Natural killer cell (primary cell): ENCODE measurements at regions not wholly inside any gene's neighbourhood (a gene's known extent, or its start where the extent isn't known, plus 50 kb on each side); places are given as distances from the start of the nearest gene placed in this dataset.

ENCODE experiments used
- ATAC-seq, 3 donors: fragments of 150-1000 bp in 2 of 3; fragments of 200-7000 bp in 1 of 3; cut with Tn5 transposase; 1 replicate in 1 of 3; 2 replicates in 2 of 3; pipeline ENCODE4 v1.10.0; 2021; ENCODE audit warnings: mild to moderate bottlenecking in 2 of 3, moderate library complexity in 2 of 3
- DNase-seq, 2 donors: peaks; one replicate each; pipeline versions ENCODE4 v3.0.0 to v3.0.0-alpha.2; 2013 to 2021; ENCODE audit warnings: mixed read lengths in 1 of 2
- H3K27ac ChIP-seq: one replicate; pipeline ENCODE4 v1.5.1; 2013; ENCODE audit warnings: mild to moderate bottlenecking, low read length
- H3K27me3 ChIP-seq: one replicate; pipeline ENCODE4 v1.6.1; 2013; ENCODE audit warnings: low read length; ENCODE audit not compliant: control insufficient read depth, insufficient read depth
- H3K36me3 ChIP-seq: one replicate; pipeline ENCODE4 v1.6.1; 2013; ENCODE audit warnings: low read length; ENCODE audit not compliant: control insufficient read depth, insufficient read depth
- H3K4me1 ChIP-seq: one replicate; pipeline ENCODE4 v1.6.1; 2013; ENCODE audit warnings: low read length; ENCODE audit not compliant: control insufficient read depth, insufficient read depth
- H3K4me3 ChIP-seq: one replicate; pipeline ENCODE4 v1.5.1; 2013; ENCODE audit warnings: low read length
- H3K9me3 ChIP-seq: one replicate; pipeline ENCODE4 v1.6.1; 2013; ENCODE audit warnings: low read length; ENCODE audit not compliant: control insufficient read depth, insufficient read depth
- H3K27ac Mint-ChIP-seq, 2 donors: one replicate each; pipeline ENCODE4 v1.8.0; 2022; ENCODE audit warnings: mild to moderate bottlenecking in 2 of 2, mixed read lengths in 2 of 2, moderate library complexity in 1 of 2
- H3K27me3 Mint-ChIP-seq, 2 donors: one replicate each; pipeline ENCODE4 v1.8.0; 2022; ENCODE audit warnings: low read depth in 2 of 2, mixed read lengths in 2 of 2
- H3K36me3 Mint-ChIP-seq: one replicate; pipeline ENCODE4 v1.8.0; 2022; ENCODE audit warnings: mixed read lengths
- H3K4me1 Mint-ChIP-seq, 2 donors: one replicate each; pipeline ENCODE4 v1.8.0; 2022; ENCODE audit warnings: mixed read lengths in 2 of 2
- H3K4me3 Mint-ChIP-seq: one replicate; pipeline ENCODE4 v1.8.0; 2022; ENCODE audit warnings: mild to moderate bottlenecking, moderate library complexity, mixed read lengths
- H3K9me3 Mint-ChIP-seq, 2 donors: one replicate each; pipeline ENCODE4 v1.8.0; 2022; ENCODE audit warnings: mixed read lengths in 2 of 2
- CTCF ChIP-seq: fragments of 200-600 bp; IDR thresholded peaks from one replicate; pipeline ENCODE4 v1.8.0; 2022; ENCODE audit warnings: antibody characterized with exemption
- WGBS: methylation state at CpG from one replicate; pipeline ENCODE4 v1.1.7; 2013; ENCODE audit warnings: missing lambda C conversion rate; ENCODE audit not compliant: insufficient coverage; 5-methylcytosine and 5-hydroxymethylcytosine counted together
- intact Hi-C: fragments of 100-400 bp; cut with micrococcal nuclease; formaldehyde crosslinking; loops from one replicate; pipeline ENCODE4 v1.14.2; 2022

GRCh38 chr2:224325941-224326340, 76.0 kb downstream of the FAM124B start:
- no peaks in the 10 kb centered on the region for H3K27me3 ChIP-seq
- H3K36me3 ChIP-seq: no peaks in the 10 kb centered on the region
- Mint-ChIP-seq H3K4me3 (no peak overlapping the region), H3K27ac (no peak overlapping the region), H3K36me3 (no peaks in the 10 kb centered on the region), H3K9me3 (no peaks in the 10 kb centered on the region), H3K27me3 (peaks cover 18 to 38% of the 10 kb centered on the region in 2 donors), H3K4me1 (no peaks in the 10 kb centered on the region)
- TF ChIP-seq CTCF: no peak
- no peak for ATAC-seq
- no peak overlapping the region for H3K27ac ChIP-seq
- WGBS: 67% methylated on average over 1 of the region's 1 CpG
- H3K9me3 ChIP-seq: no peaks in the 10 kb centered on the region
- intact Hi-C loops: no loop called here
- no peak for DNase-seq
- no peak overlapping the region for H3K4me3 ChIP-seq
- H3K4me1 ChIP-seq: no peaks in the 10 kb centered on the region

- TF ChIP-seq CTCF: no peak
- Histone ChIP-seq H3K27ac (no peak overlapping the region), H3K4me3 (no peak overlapping the region), H3K36me3 (no peaks in the 10 kb centered on the region), H3K9me3 (no peaks in the 10 kb centered on the region), H3K27me3 (no peaks in the 10 kb centered on the region), H3K4me1 (no peaks in the 10 kb centered on the region)
- H3K9me3 Mint-ChIP-seq: no peaks in the 10 kb centered on the region
- ATAC-seq: no peak
- no peaks in the 10 kb centered on the region for H3K36me3 Mint-ChIP-seq
- intact Hi-C loops: no loop called here
- DNase-seq: no peak
- no peak overlapping the region for H3K27ac Mint-ChIP-seq
- WGBS: 97% methylated on average over 5 of the region's 5 CpGs
- no peaks in the 10 kb centered on the region for H3K4me1 Mint-ChIP-seq
- H3K4me3 Mint-ChIP-seq: no peak overlapping the region
- H3K27me3 Mint-ChIP-seq: peaks cover 21 to 50% of the 10 kb centered on the region in 2 donors
Measured at GRCh38 chr2:224324604-224325003, 77.3 kb downstream of the FAM124B start.

GRCh38 chr2:224320660-224321059, 81.2 kb downstream of the FAM124B start:
- H3K4me1 Mint-ChIP-seq: no peaks in the 10 kb centered on the region
- TF ChIP-seq CTCF: no peak

GRCh38 chr2:224319750-224320149, 82.2 kb downstream of the FAM124B start:
- 91% methylated on average over 5 of the region's 5 CpGs for whole genome bisulfite sequencing
- Histone ChIP-seq H3K36me3 (no peaks in the 10 kb centered on the region), H3K27me3 (peaks cover 2% of the 10 kb centered on the region), H3K4me1 (no peaks in the 10 kb centered on the region), H3K27ac (no peak overlapping the region), H3K9me3 (no peaks in the 10 kb centered on the region), H3K4me3 (no peak overlapping the region)
- Mint-ChIP-seq H3K9me3 (no peaks in the 10 kb centered on the region), H3K36me3 (no peaks in the 10 kb centered on the region), H3K4me3 (no peak overlapping the region), H3K4me1 (no peaks in the 10 kb centered on the region), H3K27me3 (peaks cover 16 to 28% of the 10 kb centered on the region in 2 donors), H3K27ac (no peak overlapping the region)
- DNase-seq: no peak
- ATAC-seq: no peak
- TF ChIP-seq CTCF: no peak
- intact Hi-C loops: no loop called here

More at GRCh38 chr2:224320660-224321059, 81.2 kb downstream of the FAM124B start:
- H3K4me3 ChIP-seq: no peak overlapping the region
- WGBS: no CpG with 5 or more reads among the region's 1 CpG
- no peak overlapping the region for H3K4me3 Mint-ChIP-seq
- no peaks in the 10 kb centered on the region for H3K27me3 ChIP-seq
- H3K27ac ChIP-seq: no peak overlapping the region
- no peaks in the 10 kb centered on the region for H3K9me3 Mint-ChIP-seq
- no peak for ATAC-seq
- no peaks in the 10 kb centered on the region for H3K36me3 Mint-ChIP-seq
- no peaks in the 10 kb centered on the region for H3K4me1 ChIP-seq
- H3K27ac Mint-ChIP-seq: no peak overlapping the region
- no peak for DNase-seq
- H3K9me3 ChIP-seq: no peaks in the 10 kb centered on the region
- no peaks in the 10 kb centered on the region for H3K36me3 ChIP-seq
- intact Hi-C loops: no loop called here
- peaks cover 16 to 28% of the 10 kb centered on the region in 2 donors for H3K27me3 Mint-ChIP-seq
